HEK293 (cell line): ENCODE measurements at regions not wholly inside any gene's neighbourhood (a gene's known extent, or its start where the extent isn't known, plus 50 kb on each side); places are given as distances from the start of the nearest gene placed in this dataset.

ENCODE experiments used
- CTCF ChIA-PET: fragments of 350-600 bp; formaldehyde crosslinking; extraction: SDS; loops from one replicate; lab custom pipeline; 2021; ENCODE audit warnings: antibody characterized with exemption; lab: Yijun Ruan, JAX
- POLR2A ChIA-PET: fragments of 300-600 bp; formaldehyde crosslinking; extraction: SDS; loops from one replicate; lab custom pipeline; 2020; ENCODE audit warnings: antibody characterized with exemption, inconsistent platforms; lab: Yijun Ruan, JAX
- H3K27ac ChIP-seq: fragments of 200-500 bp; sonication (Bioruptor generic); 2 replicates; pipeline ENCODE4 v1.5.1; 2014; ENCODE audit warnings: low read depth, low read length, control low read depth, inconsistent platforms; ENCODE audit errors: extremely low read depth
- H3K36me3 ChIP-seq, 2 experiments: fragments of 200-500 bp in 1 of 2; sonication (Bioruptor generic) in 1 of 2; 1 replicate in 1 of 2; 2 replicates in 1 of 2; pipeline ENCODE4 v1.5.1; 2014 to 2017; ENCODE audit warnings: inconsistent platforms in 2 of 2, low read length in 2 of 2; ENCODE audit not compliant: control insufficient read depth in 2 of 2, insufficient read depth in 1 of 2
- H3K4me1 ChIP-seq: fragments of 200-500 bp; sonication (Bioruptor generic); 2 replicates; pipeline ENCODE4 v1.5.1; 2014; ENCODE audit warnings: mild to moderate bottlenecking, low read length, inconsistent platforms; ENCODE audit not compliant: control insufficient read depth, insufficient read depth
- H3K4me3 ChIP-seq: 2 replicates; pipeline ENCODE4 v1.5.1; 2011; ENCODE audit warnings: low read depth, mild to moderate bottlenecking, control low read depth, low read length, moderate library complexity
- H3K9me3 ChIP-seq: fragments of 200-500 bp; sonication (Bioruptor generic); 2 replicates; pipeline ENCODE4 v1.5.1; 2014; ENCODE audit warnings: low read depth, low read length, inconsistent platforms; ENCODE audit not compliant: control insufficient read depth, insufficient read depth
- KLF1 ChIP-seq: fragments of 450-650 bp; formaldehyde crosslinking; IDR thresholded peaks from 2 replicates; pipeline ENCODE4 v1.5.1; 2016; ENCODE audit warnings: missing biosample characterization, missing genetic modification characterization
- KLF17 ChIP-seq: fragments of 450-650 bp; formaldehyde crosslinking; IDR thresholded peaks from 2 replicates; pipeline ENCODE4 v1.5.1; 2016; ENCODE audit warnings: missing biosample characterization, missing genetic modification characterization
- PRDM6 ChIP-seq: fragments of 450-650 bp; formaldehyde crosslinking; IDR thresholded peaks from 2 replicates; pipeline ENCODE4 v1.5.1; 2017; ENCODE audit warnings: missing biosample characterization, missing genetic modification characterization
- RBAK ChIP-seq: fragments of 450-650 bp; formaldehyde crosslinking; IDR thresholded peaks from 2 replicates; pipeline ENCODE4 v1.5.1; 2016; ENCODE audit warnings: missing biosample characterization, missing genetic modification characterization
- REPIN1 ChIP-seq: fragments of 450-650 bp; formaldehyde crosslinking; IDR thresholded peaks from 2 replicates; pipeline ENCODE4 v1.5.1; 2017; ENCODE audit warnings: missing biosample characterization, missing genetic modification characterization, low read depth
- SALL2 ChIP-seq: fragments of 450-650 bp; formaldehyde crosslinking; IDR thresholded peaks from 2 replicates; pipeline ENCODE4 v1.5.0; 2017; ENCODE audit warnings: missing biosample characterization, mild to moderate bottlenecking, missing genetic modification characterization, borderline replicate concordance
- ZBTB1 ChIP-seq: fragments of 450-650 bp; formaldehyde crosslinking; IDR thresholded peaks from 2 replicates; pipeline ENCODE4 v1.5.1; 2016; ENCODE audit warnings: missing biosample characterization, missing genetic modification characterization
- ZBTB10 ChIP-seq: fragments of 450-650 bp; formaldehyde crosslinking; IDR thresholded peaks from 2 replicates; pipeline ENCODE4 v1.5.1; 2016; ENCODE audit warnings: missing biosample characterization, missing genetic modification characterization
- ZBTB21 ChIP-seq: fragments of 450-650 bp; formaldehyde crosslinking; IDR thresholded peaks from 2 replicates; pipeline ENCODE4 v1.5.1; 2017; ENCODE audit warnings: missing biosample characterization, missing genetic modification characterization
- ZNF132 ChIP-seq: fragments of 450-650 bp; formaldehyde crosslinking; IDR thresholded peaks from 2 replicates; pipeline ENCODE4 v1.5.1; 2017; ENCODE audit warnings: missing biosample characterization, missing genetic modification characterization, borderline replicate concordance
- ZNF157 ChIP-seq: fragments of 450-650 bp; formaldehyde crosslinking; IDR thresholded peaks from 2 replicates; pipeline ENCODE4 v1.5.1; 2016; ENCODE audit warnings: missing biosample characterization, missing genetic modification characterization
- ZNF169 ChIP-seq: fragments of 450-650 bp; formaldehyde crosslinking; IDR thresholded peaks from 2 replicates; pipeline ENCODE4 v1.5.1; 2016; ENCODE audit warnings: missing biosample characterization, missing genetic modification characterization
- ZNF174 ChIP-seq: fragments of 450-650 bp; formaldehyde crosslinking; IDR thresholded peaks from 2 replicates; pipeline ENCODE4 v1.5.0; 2017; ENCODE audit warnings: missing biosample characterization, mild to moderate bottlenecking, missing genetic modification characterization
- ZNF202 ChIP-seq: fragments of 450-650 bp; formaldehyde crosslinking; IDR thresholded peaks from 2 replicates; pipeline ENCODE4 v1.5.1; 2016; ENCODE audit warnings: missing biosample characterization, missing genetic modification characterization, borderline replicate concordance
- ZNF292 ChIP-seq: fragments of 450-650 bp; formaldehyde crosslinking; IDR thresholded peaks from 2 replicates; pipeline ENCODE4 v1.5.1; 2016; ENCODE audit warnings: low read depth, missing biosample characterization, missing genetic modification characterization, borderline replicate concordance
- ZNF354C ChIP-seq: fragments of 450-650 bp; formaldehyde crosslinking; IDR thresholded peaks from 2 replicates; pipeline ENCODE4 v1.5.1; 2016; ENCODE audit warnings: missing biosample characterization, missing genetic modification characterization, low read depth, borderline replicate concordance
- ZNF366 ChIP-seq: fragments of 450-650 bp; formaldehyde crosslinking; conservative IDR thresholded peaks from 2 replicates; pipeline ENCODE4 v1.5.1; 2016; ENCODE audit warnings: missing biosample characterization, missing genetic modification characterization
- ZNF423 ChIP-seq: fragments of 450-650 bp; formaldehyde crosslinking; IDR thresholded peaks from 2 replicates; pipeline ENCODE4 v1.5.1; 2016; ENCODE audit warnings: missing biosample characterization, missing genetic modification characterization
- ZNF426 ChIP-seq: fragments of 450-650 bp; formaldehyde crosslinking; IDR thresholded peaks from 2 replicates; pipeline ENCODE4 v1.5.1; 2017; ENCODE audit warnings: missing biosample characterization, missing genetic modification characterization, mild to moderate bottlenecking, inconsistent platforms, moderate library complexity
- ZNF501 ChIP-seq: fragments of 450-650 bp; formaldehyde crosslinking; IDR thresholded peaks from 2 replicates; pipeline ENCODE4 v1.5.1; 2016; ENCODE audit warnings: missing biosample characterization, missing genetic modification characterization
- ZNF510 ChIP-seq: fragments of 450-650 bp; formaldehyde crosslinking; IDR thresholded peaks from 2 replicates; pipeline ENCODE4 v1.5.1; 2018; ENCODE audit warnings: mild to moderate bottlenecking, missing genetic modification characterization, missing biosample characterization; ENCODE audit not compliant: insufficient replicate concordance
- ZNF549 ChIP-seq: fragments of 450-650 bp; IDR thresholded peaks from 2 replicates; pipeline ENCODE4 v1.5.1; 2018; ENCODE audit warnings: missing biosample characterization, missing genetic modification characterization, mild to moderate bottlenecking, inconsistent platforms, moderate library complexity
- ZNF571 ChIP-seq: fragments of 450-650 bp; formaldehyde crosslinking; IDR thresholded peaks from 2 replicates; pipeline ENCODE4 v1.5.0; 2017; ENCODE audit warnings: missing biosample characterization, missing genetic modification characterization
- ZNF621 ChIP-seq: fragments of 450-650 bp; formaldehyde crosslinking; IDR thresholded peaks from 2 replicates; pipeline ENCODE4 v1.5.1; 2017; ENCODE audit warnings: missing biosample characterization, missing genetic modification characterization
- ZNF677 ChIP-seq: fragments of 450-650 bp; IDR thresholded peaks from 2 replicates; pipeline ENCODE4 v1.5.0; 2018; ENCODE audit warnings: missing biosample characterization, mild to moderate bottlenecking, missing genetic modification characterization, moderate library complexity
- ZSCAN16 ChIP-seq: fragments of 450-650 bp; formaldehyde crosslinking; IDR thresholded peaks from 2 replicates; pipeline ENCODE4 v1.5.1; 2016; ENCODE audit warnings: missing biosample characterization, missing genetic modification characterization

GRCh38 chr15:62219799-62220198 lies 54.7 kb upstream of the C2CD4B start (continued):
- TF ChIP-seq ZNF621 (tag by site-specific recombination) (no peak), ZNF354C (tag by site-specific recombination) (no peak), SALL2 (tag by site-specific recombination) (no peak), ZNF157 (tag by site-specific recombination) (no peak)

GRCh38 chr15:62223020-62223419 lies 57.9 kb upstream of the C2CD4B start:
- Histone ChIP-seq H3K36me3 (no peaks in the 10 kb centered on the region), H3K27ac (no peak overlapping the region), H3K4me3 (no peak overlapping the region), H3K9me3 (no peaks in the 10 kb centered on the region), H3K4me1 (no peaks in the 10 kb centered on the region)
- TF ChIP-seq ZNF510 (tag by site-specific recombination): no peak
- no peak for TF ChIP-seq ZNF366 (tag by site-specific recombination)
- TF ChIP-seq ZNF292: no peak
- ChIA-PET CTCF (interaction anchor here (0.7 to 1.3 kb wide), 2 partner anchors 9 to 1645 kb away, joined by 3 read pairs; no protein-coding TSS in a partner anchor), POLR2A (no interaction called here)

GRCh38 chr15:62228604-62229003 lies 63.5 kb upstream of the C2CD4B start:
- H3K4me3 ChIP-seq: no peak overlapping the region
- H3K27ac ChIP-seq: no peak overlapping the region
- no peaks in the 10 kb centered on the region for H3K36me3 ChIP-seq
- POLR2A ChIA-PET: no interaction called here
- CTCF ChIA-PET: interaction anchor here (0.7 kb wide), 1 partner anchor 790 kb away, joined by 5 read pairs; no protein-coding TSS in a partner anchor
- TF ChIP-seq RBAK (tag by site-specific recombination) (no peak), ZNF426 (no peak), ZSCAN16 (tag by site-specific recombination) (no peak), REPIN1 (tag by site-specific recombination) (no peak), ZNF677 (tag by site-specific recombination) (no peak), ZNF571 (tag by site-specific recombination) (no peak), ZNF202 (tag by site-specific recombination) (no peak), ZNF423 (tag by site-specific recombination) (no peak), PRDM6 (no peak), ZNF169 (tag by site-specific recombination) (no peak), KLF17 (no peak), KLF1 (no peak), ZBTB21 (tag by site-specific recombination) (no peak), ZNF549 (tag by site-specific recombination) (no peak), ZBTB10 (tag by site-specific recombination) (no peak), ZNF501 (no peak), ZBTB1 (tag by site-specific recombination) (no peak), ZNF132 (tag by site-specific recombination) (no peak), ZNF174 (tag by site-specific recombination) (no peak)
- no peaks in the 10 kb centered on the region for H3K9me3 ChIP-seq
- no peaks in the 10 kb centered on the region for H3K4me1 ChIP-seq
